ENCODE measurements at regions not wholly inside any gene's neighbourhood (a gene's known extent, or its start where the extent isn't known, plus 50 kb on each side); places are given as distances from the start of the nearest gene placed in this dataset.
A peak's percentile ranks its signal among the peaks of the same experiment; 100 is the strongest.

DNA sequence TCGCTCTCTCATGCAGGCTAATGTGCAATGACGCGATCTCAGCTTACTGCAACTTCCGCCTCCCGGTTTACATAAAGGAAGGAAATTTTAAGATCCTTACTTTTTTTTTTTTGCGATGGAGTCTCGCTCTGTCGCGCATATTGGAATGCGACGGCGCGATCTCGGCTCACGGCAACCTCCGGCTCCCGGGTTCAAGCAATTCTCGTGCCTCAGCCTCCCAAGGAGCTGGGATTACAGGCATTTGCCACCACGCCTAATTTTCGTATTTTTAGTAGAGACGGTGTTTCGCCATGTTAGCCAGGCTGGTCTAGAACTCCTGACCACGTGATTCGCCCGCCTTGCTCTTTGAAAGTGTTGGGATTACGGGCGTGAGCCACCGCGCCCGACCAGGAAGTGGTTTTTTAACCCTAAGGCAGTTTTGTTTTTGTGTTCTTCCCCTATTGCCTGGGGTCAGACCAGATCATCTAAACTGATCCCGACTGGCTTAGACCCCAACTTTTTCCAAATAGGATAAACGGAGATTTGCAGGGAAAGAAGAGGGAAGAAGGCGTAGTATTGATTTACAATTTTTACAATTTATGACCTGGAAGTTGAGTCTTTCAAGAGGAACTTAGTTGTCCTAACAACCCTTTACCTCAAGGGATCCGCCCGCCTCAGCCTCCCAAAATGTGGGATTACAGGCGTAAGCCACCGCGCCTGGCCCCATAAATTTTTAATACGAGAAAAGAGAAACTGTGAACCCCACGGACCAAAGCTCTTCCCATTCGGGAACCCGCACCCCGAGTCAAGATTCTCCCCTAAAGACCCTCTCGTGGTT, 142.0 kb downstream of the ZNF737 start:
- Histone ChIP-seq H3K4me2 (ENCODE audit: low read depth, low read length, poor library complexity, severe bottlenecking) (peak overlapping the region; percentile 48), H3K4me3 (ENCODE audit: low read length, poor library complexity, severe bottlenecking) (peak overlapping the region; percentile 76)
- TF ChIP-seq, protein P1, sequence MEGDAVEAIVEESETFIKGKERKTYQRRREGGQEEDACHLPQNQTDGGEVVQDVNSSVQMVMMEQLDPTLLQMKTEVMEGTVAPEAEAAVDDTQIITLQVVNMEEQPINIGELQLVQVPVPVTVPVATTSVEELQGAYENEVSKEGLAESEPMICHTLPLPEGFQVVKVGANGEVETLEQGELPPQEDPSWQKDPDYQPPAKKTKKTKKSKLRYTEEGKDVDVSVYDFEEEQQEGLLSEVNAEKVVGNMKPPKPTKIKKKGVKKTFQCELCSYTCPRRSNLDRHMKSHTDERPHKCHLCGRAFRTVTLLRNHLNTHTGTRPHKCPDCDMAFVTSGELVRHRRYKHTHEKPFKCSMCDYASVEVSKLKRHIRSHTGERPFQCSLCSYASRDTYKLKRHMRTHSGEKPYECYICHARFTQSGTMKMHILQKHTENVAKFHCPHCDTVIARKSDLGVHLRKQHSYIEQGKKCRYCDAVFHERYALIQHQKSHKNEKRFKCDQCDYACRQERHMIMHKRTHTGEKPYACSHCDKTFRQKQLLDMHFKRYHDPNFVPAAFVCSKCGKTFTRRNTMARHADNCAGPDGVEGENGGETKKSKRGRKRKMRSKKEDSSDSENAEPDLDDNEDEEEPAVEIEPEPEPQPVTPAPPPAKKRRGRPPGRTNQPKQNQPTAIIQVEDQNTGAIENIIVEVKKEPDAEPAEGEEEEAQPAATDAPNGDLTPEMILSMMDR (conservative IDR thresholded peaks at IDR 0.05; ENCODE audit: low read length) = no peak
- TF ChIP-seq EZH2phosphoT487 (IDR thresholded peaks at IDR 0.05; ENCODE audit: borderline replicate concordance) = no peak

DNA sequence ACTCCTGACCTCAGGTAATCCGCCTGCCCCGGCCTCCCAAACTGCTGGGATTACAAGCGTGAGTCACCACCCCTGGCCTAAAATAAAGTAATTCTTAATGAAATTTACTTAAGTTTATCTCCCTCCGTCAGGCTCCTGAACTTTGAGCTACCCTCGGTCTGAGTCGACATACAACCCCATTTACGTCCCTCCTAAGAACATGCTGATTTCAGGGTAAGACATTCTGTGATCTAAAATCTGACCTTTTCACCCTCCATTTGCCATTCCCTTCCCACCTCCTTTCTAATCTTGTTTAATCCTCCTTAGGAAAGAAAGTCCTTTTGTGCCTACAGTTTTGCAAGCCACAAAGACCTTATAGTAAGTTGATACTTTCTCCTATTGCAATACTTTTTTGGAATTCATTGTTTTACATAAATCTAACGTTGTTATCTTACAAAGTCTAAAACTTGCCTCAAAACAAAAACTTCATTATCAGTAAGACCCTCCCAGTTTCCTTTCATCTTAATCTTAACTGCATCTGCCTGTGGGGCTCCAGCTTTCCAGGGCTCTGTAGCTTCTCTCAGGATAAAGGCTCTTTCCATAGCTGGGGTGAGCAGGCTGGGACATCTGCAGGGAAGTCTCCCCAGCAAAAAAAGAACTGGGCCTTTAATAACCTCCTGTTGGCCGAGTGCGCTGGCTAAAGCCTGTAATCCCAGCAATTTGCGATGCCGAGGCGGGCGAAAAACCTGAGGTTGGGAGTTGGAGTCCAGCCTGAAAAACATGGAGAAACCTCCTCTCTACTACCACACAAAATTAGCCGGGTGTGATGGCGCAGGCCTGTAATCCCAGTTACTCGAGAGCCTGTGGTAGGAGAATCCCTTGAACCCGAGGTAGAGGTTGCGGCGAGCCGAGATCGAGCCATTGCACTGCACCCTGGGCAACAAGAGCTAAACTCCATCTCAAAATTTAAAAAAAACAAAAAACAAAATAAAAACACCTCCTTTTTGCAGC, 143.1 kb downstream of the ZNF737 start:
- Histone ChIP-seq H3F3A (ENCODE audit: low read depth) (no peaks in the 10 kb centered on the region), H3K4me3 (ENCODE audit: low read length, poor library complexity, severe bottlenecking) (no peak overlapping the region), H3K9me3 (ENCODE audit: insufficient read depth, low read depth, low read length) (peaks cover 2% of the 10 kb centered on the region; the same call in 1 of the 2 replicates), H3K4me1 (ENCODE audit: insufficient read depth, low read length, poor library complexity, severe bottlenecking) (no peaks in the 10 kb centered on the region), H3K79me2 (ENCODE audit: insufficient read depth, low read length) (peaks cover 14% of the 10 kb centered on the region; the same call in 1 of the 2 replicates), H3K9me2 (replicated peaks; ENCODE audit: low read depth, low read length) (no peaks in the 10 kb centered on the region), H3K9ac (ENCODE audit: low read depth, low read length, poor library complexity, severe bottlenecking) (no peak overlapping the region), H4K20me1 (ENCODE audit: insufficient read depth, low read length, poor library complexity, severe bottlenecking) (no peaks in the 10 kb centered on the region), H3K36me3 (ENCODE audit: insufficient read depth, low read length) (no peaks in the 10 kb centered on the region), H3K27me3 (ENCODE audit: insufficient read depth, low read length, poor library complexity, severe bottlenecking) (no peaks in the 10 kb centered on the region), H2AFZ (ENCODE audit: low read length) (no peak overlapping the region), H3K4me2 (ENCODE audit: low read depth, low read length, poor library complexity, severe bottlenecking) (peak overlapping the region; percentile 48)
- no peak for TF ChIP-seq EZH2phosphoT487 (IDR thresholded peaks at IDR 0.05; ENCODE audit: borderline replicate concordance)
- TF ChIP-seq, protein P1 (conservative IDR thresholded peaks at IDR 0.05; ENCODE audit: low read length) = no peak

More for the DNA sequence above, 142.0 kb downstream of the ZNF737 start:
- Histone ChIP-seq H3K4me1 (ENCODE audit: insufficient read depth, low read length, poor library complexity, severe bottlenecking) (no peaks in the 10 kb centered on the region), H2AFZ (ENCODE audit: low read length) (no peak overlapping the region), H3K27me3 (ENCODE audit: insufficient read depth, low read length, poor library complexity, severe bottlenecking) (no peaks in the 10 kb centered on the region), H4K20me1 (ENCODE audit: insufficient read depth, low read length, poor library complexity, severe bottlenecking) (no peaks in the 10 kb centered on the region), H3K9me2 (replicated peaks; ENCODE audit: low read depth, low read length) (no peaks in the 10 kb centered on the region), H3K79me2 (ENCODE audit: insufficient read depth, low read length) (peaks cover 14% of the 10 kb centered on the region; the same call in 1 of the 2 replicates), H3F3A (ENCODE audit: low read depth) (no peaks in the 10 kb centered on the region), H3K9me3 (ENCODE audit: insufficient read depth, low read depth, low read length) (peaks cover 2% of the 10 kb centered on the region; the same call in 1 of the 2 replicates), H3K36me3 (ENCODE audit: insufficient read depth, low read length) (no peaks in the 10 kb centered on the region), H3K9ac (ENCODE audit: low read depth, low read length, poor library complexity, severe bottlenecking) (peak overlapping the region; percentile 85)

DNA sequence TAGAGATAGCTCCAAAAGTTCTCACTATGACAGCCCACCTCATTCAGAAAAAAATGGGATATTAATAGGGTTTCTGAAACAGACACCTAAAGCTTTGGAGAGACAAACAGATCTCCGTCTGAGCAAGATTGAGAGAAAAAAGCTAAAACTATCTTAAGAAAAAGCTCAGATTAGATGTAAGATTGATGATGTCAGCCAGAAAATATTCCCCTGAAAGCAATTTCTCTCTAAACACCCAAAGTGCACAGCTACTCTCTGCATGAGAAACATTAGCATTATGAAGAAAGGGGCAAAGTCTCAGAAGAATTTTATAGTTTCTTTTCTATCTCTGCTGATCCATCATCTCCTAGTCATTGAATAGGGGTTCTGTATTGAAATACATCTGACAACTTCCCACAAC, 148.9 kb downstream of the ZNF737 start:
- H3K4me2 ChIP-seq (ENCODE audit: low read depth, low read length, poor library complexity, severe bottlenecking) = no peak overlapping the region
- no peak overlapping the region for H3K9ac ChIP-seq (ENCODE audit: low read depth, low read length, poor library complexity, severe bottlenecking)
- H4K20me1 ChIP-seq (ENCODE audit: insufficient read depth, low read length, poor library complexity, severe bottlenecking) = no peaks in the 10 kb centered on the region
- no peaks in the 10 kb centered on the region for H3K9me2 ChIP-seq (replicated peaks; ENCODE audit: low read depth, low read length)
- no peaks in the 10 kb centered on the region for H3K79me2 ChIP-seq (ENCODE audit: insufficient read depth, low read length)
- no peak for TF ChIP-seq EZH2phosphoT487 (IDR thresholded peaks at IDR 0.05; ENCODE audit: borderline replicate concordance)
- TF ChIP-seq, protein P1 (conservative IDR thresholded peaks at IDR 0.05; ENCODE audit: low read length) = no peak
- H3K36me3 ChIP-seq (ENCODE audit: insufficient read depth, low read length) = no peaks in the 10 kb centered on the region
- H3K9me3 ChIP-seq (ENCODE audit: insufficient read depth, low read depth, low read length) = no peaks in the 10 kb centered on the region
- H3K4me1 ChIP-seq (ENCODE audit: insufficient read depth, low read length, poor library complexity, severe bottlenecking) = no peaks in the 10 kb centered on the region
- no peaks in the 10 kb centered on the region for H3F3A ChIP-seq (ENCODE audit: low read depth)
- H3K27me3 ChIP-seq (ENCODE audit: insufficient read depth, low read length, poor library complexity, severe bottlenecking) = no peaks in the 10 kb centered on the region
- H3K4me3 ChIP-seq (ENCODE audit: low read length, poor library complexity, severe bottlenecking) = no peak overlapping the region
- H2AFZ ChIP-seq (ENCODE audit: low read length) = no peak overlapping the region

Data from Loucy (cell line).